SK-N-SH (cell line): ENCODE measurements at regions not wholly inside any gene's neighbourhood (a gene's known extent, or its start where the extent isn't known, plus 50 kb on each side); places are given as distances from the start of the nearest gene placed in this dataset.
"Not testable (repeated sequence)": the region's sequence is repeated elsewhere in the genome, so short reads cannot be mapped to it uniquely, and the experiment has no call there.

Experiments used
- CTCF ChIA-PET: fragments of 300-600, 350-600 bp; formaldehyde crosslinking; extraction: SDS; loops from one replicate; lab custom pipeline; 2021; lab: Yijun Ruan, JAX
- POLR2A ChIA-PET: fragments of 350-600 bp; sonication (Branson Sonifier 250); formaldehyde crosslinking; extraction: SDS; loops from one replicate; lab custom pipeline; 2020; ENCODE audit warnings: antibody characterized with exemption, inconsistent platforms; lab: Yijun Ruan, JAX
- DNase-seq: peaks from one replicate; pipeline ENCODE4 v3.0.0; 2012
- H2AFZ ChIP-seq: fragments of 200-600 bp; sonication (generic); 2 replicates; pipeline ENCODE4 v1.8.1; 2016; ENCODE audit warnings: antibody characterized with exemption, mild to moderate bottlenecking, low read depth
- H3F3A ChIP-seq: fragments of 200-600 bp; sonication (generic); replicated peaks from 2 replicates; pipeline ENCODE3; 2016; ENCODE audit warnings: antibody characterized with exemption, mild to moderate bottlenecking; ENCODE audit not compliant: insufficient read depth
- H3K27ac ChIP-seq, 2 experiments: fragments of 200-500 bp in 1 of 2; fragments of 200-600 bp in 1 of 2; sonication (Bioruptor generic) in 1 of 2; sonication (generic), shearing (Covaris generic) in 1 of 2; 2 replicates each; pipeline versions ENCODE4 v1.5.1 to v1.6.1; 2014 to 2016; ENCODE audit warnings: low read depth in 2 of 2, inconsistent platforms in 1 of 2, low read length in 1 of 2, mild to moderate bottlenecking in 1 of 2, mixed read lengths in 1 of 2
- H3K27me3 ChIP-seq: fragments of 200-600 bp; sonication (generic), shearing (Covaris generic); 2 replicates; pipeline ENCODE4 v1.6.1; 2016; ENCODE audit warnings: mixed run types; ENCODE audit not compliant: insufficient read depth
- H3K36me3 ChIP-seq, 2 experiments: fragments of 200-500 bp in 1 of 2; fragments of 200-600 bp in 1 of 2; sonication (Bioruptor generic) in 1 of 2; sonication (generic) in 1 of 2; replicated peaks in 1 of 2; 2 replicates each; pipeline versions ENCODE3 to v1.5.1; 2014 to 2016; ENCODE audit warnings: low read length in 1 of 2, mild to moderate bottlenecking in 1 of 2; ENCODE audit not compliant: insufficient read depth in 2 of 2, control insufficient read depth in 1 of 2
- H3K4me1 ChIP-seq, 2 experiments: fragments of 200-500 bp in 1 of 2; fragments of 200-600 bp in 1 of 2; sonication (Bioruptor generic) in 1 of 2; sonication (generic), shearing (Covaris generic) in 1 of 2; 2 replicates each; pipeline versions ENCODE4 v1.5.1 to v1.6.1; 2014 to 2016; ENCODE audit warnings: low read depth in 1 of 2, low read length in 1 of 2, mixed run types in 1 of 2; ENCODE audit not compliant: insufficient read depth in 2 of 2, control insufficient read depth in 1 of 2
- H3K4me2 ChIP-seq: fragments of 200-600 bp; sonication (generic), shearing (Covaris generic); 2 replicates; pipeline ENCODE4 v1.6.1; 2017; ENCODE audit warnings: mixed run types
- H3K4me3 ChIP-seq, 2 experiments: fragments of 200-500 bp in 1 of 2; fragments of 200-600 bp in 1 of 2; sonication (Bioruptor generic) in 1 of 2; sonication (generic), shearing (Covaris generic) in 1 of 2; 2 replicates each; pipeline versions ENCODE4 v1.5.1 to v1.8.1; 2014 to 2016; ENCODE audit warnings: low read depth in 2 of 2, inconsistent platforms in 1 of 2, low read length in 1 of 2, mild to moderate bottlenecking in 1 of 2, mixed read lengths in 1 of 2, moderate library complexity in 1 of 2
- H3K79me2 ChIP-seq: fragments of 200-600 bp; sonication (generic); 2 replicates; pipeline ENCODE4 v1.8.1; 2017; ENCODE audit warnings: mild to moderate bottlenecking; ENCODE audit not compliant: insufficient read depth
- H3K9ac ChIP-seq: fragments of 200-600 bp; sonication (generic); 2 replicates; pipeline ENCODE4 v1.6.1; 2017; ENCODE audit warnings: mixed run types
- H3K9me2 ChIP-seq: fragments of 200-600 bp; sonication (generic); 2 replicates; pipeline ENCODE4 v1.6.1; 2017; ENCODE audit warnings: mixed run types
- H3K9me3 ChIP-seq: fragments of 200-600 bp; sonication (generic); 2 replicates; pipeline ENCODE4 v1.6.1; 2017; ENCODE audit warnings: mixed run types, mild to moderate bottlenecking, moderate library complexity
- H4K20me1 ChIP-seq: fragments of 200-600 bp; sonication (generic); 2 replicates; pipeline ENCODE4 v1.6.1; 2017; ENCODE audit warnings: mild to moderate bottlenecking, mixed run types; ENCODE audit not compliant: insufficient read depth
- EZH2phosphoT487 ChIP-seq: fragments of 200-600 bp; sonication (generic); IDR thresholded peaks from 2 replicates; pipeline ENCODE4 v1.6.1; 2017; ENCODE audit warnings: low read depth, mixed run types, mild to moderate bottlenecking, antibody characterized with exemption, moderate library complexity, borderline replicate concordance
- FOSL2 ChIP-seq: IDR thresholded peaks from 2 replicates; pipeline ENCODE4 v1.4.0; 2012; ENCODE audit warnings: low read depth, mild to moderate bottlenecking, moderate library complexity, borderline replicate concordance
- FOXM1 ChIP-seq: IDR thresholded peaks from 2 replicates; pipeline ENCODE4 v1.4.0; 2012; ENCODE audit warnings: low read depth, mild to moderate bottlenecking
- POLR2AphosphoS5 ChIP-seq: IDR thresholded peaks from 2 replicates; pipeline ENCODE4 v1.6.1; 2012; ENCODE audit warnings: low read depth, low read length
- RCOR1 ChIP-seq: fragments of 150-350 bp; IDR thresholded peaks from 2 replicates; pipeline ENCODE4 v1.6.1; 2017; ENCODE audit warnings: antibody characterized with exemption, low read length
- RFX5 ChIP-seq: IDR thresholded peaks from 2 replicates; pipeline ENCODE4 v1.6.1; 2012; ENCODE audit warnings: mild to moderate bottlenecking, improper control_type of control experiment, low read length
- TCF12 ChIP-seq: IDR thresholded peaks from 2 replicates; pipeline ENCODE4 v1.4.0; 2012
- WGBS: methylation state at CpG from one replicate; pipeline ENCODE4 v1.1.6; 2017; ENCODE audit warnings: low lambda C conversion rate; 5-methylcytosine and 5-hydroxymethylcytosine counted together
- TF ChIP-seq, protein P1 (sequence below): IDR thresholded peaks from 2 replicates; pipeline ENCODE4 v1.6.1; 2012; ENCODE audit warnings: mild to moderate bottlenecking, low read depth, low read length, moderate library complexity
- TF ChIP-seq, protein P2 (sequence below): fragments of 150-350 bp; IDR thresholded peaks from 2 replicates; pipeline ENCODE4 v1.6.1; 2016; ENCODE audit warnings: mild to moderate bottlenecking, low read depth, low read length
- TF ChIP-seq, protein P3 (sequence below): fragments of 200-600 bp; sonication (generic); IDR thresholded peaks from 2 replicates; pipeline ENCODE4 v1.6.1; 2017; ENCODE audit warnings: antibody characterized with exemption, mild to moderate bottlenecking, moderate library complexity
- TF ChIP-seq, protein P4 (sequence below): IDR thresholded peaks from 2 replicates; pipeline ENCODE4; 2012

DNA sequence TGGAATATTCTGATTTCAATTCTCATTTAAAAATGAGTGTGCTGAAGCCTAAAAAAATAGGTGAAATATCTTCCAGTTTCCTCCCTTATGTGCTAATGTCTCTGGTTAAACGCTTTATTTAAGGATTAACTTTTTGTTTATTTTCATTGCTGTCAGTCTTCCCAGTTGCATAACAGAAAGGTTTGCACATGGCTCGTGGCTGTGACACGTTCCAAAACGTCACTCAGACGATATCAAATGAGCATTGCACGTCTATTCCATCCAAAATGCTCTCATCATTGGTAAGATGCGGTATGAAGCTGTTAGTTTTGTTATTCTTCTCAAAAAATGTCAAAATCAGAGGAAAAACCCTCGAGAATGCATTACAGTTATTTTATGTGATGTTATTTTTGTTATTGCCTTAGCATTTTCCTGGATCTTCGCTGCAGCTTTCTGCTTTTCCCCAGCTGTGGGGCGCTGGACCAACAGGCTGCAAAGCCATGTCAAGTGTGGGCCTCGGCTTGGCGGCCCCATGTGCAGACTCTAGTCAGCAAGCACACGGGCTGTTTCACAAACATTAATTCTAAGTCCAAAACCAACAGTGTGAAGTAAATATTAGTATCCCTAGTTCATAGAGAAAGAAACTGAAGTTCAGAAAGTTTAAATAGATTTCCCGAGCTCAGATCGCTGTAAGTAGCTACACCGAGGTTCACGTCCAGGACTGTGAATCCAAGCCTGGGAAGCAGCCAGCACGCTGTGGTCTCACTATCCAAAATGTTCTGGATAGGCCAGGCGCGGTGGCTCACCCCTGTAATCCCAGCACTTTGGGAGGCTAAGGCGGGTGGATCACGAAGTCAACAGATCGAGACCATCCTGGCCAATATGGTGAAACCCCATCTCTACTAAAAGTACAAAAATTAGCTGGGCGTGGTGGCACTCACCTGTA is 793.4 kb upstream of the FRG1 start:
- no peak overlapping the region for H3K4me2 ChIP-seq
- POLR2A ChIA-PET, result no interaction called here

GRCh38 chr4:189155083-189155482 is 785.6 kb upstream of the FRG1 start:
- POLR2A ChIA-PET, H2AFZ ChIP-seq, H3K4me1 ChIP-seq, H3K9me3 ChIP-seq, H3K27ac ChIP-seq, CTCF ChIA-PET, H3F3A ChIP-seq, H3K9ac ChIP-seq, H4K20me1 ChIP-seq, H3K4me3 ChIP-seq, H3K27me3 ChIP-seq, DNase-seq, H3K9me2 ChIP-seq, H3K79me2 ChIP-seq, H3K36me3 ChIP-seq, H3K4me2 ChIP-seq: not testable (repeated sequence)
- 22% methylated on average over 3 of the region's 13 CpGs for WGBS

More for the DNA sequence above, 793.4 kb upstream of the FRG1 start:
- Histone ChIP-seq H3K4me3 (no peak overlapping the region), H3K9me3 (no peaks in the 10 kb centered on the region), H3K79me2 (no peaks in the 10 kb centered on the region), H2AFZ (no peak overlapping the region), H3K4me1 (no peaks in the 10 kb centered on the region), H3F3A (no peaks in the 10 kb centered on the region), H3K36me3 (no peaks in the 10 kb centered on the region), H3K27ac (no peak overlapping the region), H3K27me3 (no peaks in the 10 kb centered on the region), H3K9ac (no peak overlapping the region), H3K9me2 (no peaks in the 10 kb centered on the region), H4K20me1 (no peaks in the 10 kb centered on the region)
- TF ChIP-seq, protein P1, sequence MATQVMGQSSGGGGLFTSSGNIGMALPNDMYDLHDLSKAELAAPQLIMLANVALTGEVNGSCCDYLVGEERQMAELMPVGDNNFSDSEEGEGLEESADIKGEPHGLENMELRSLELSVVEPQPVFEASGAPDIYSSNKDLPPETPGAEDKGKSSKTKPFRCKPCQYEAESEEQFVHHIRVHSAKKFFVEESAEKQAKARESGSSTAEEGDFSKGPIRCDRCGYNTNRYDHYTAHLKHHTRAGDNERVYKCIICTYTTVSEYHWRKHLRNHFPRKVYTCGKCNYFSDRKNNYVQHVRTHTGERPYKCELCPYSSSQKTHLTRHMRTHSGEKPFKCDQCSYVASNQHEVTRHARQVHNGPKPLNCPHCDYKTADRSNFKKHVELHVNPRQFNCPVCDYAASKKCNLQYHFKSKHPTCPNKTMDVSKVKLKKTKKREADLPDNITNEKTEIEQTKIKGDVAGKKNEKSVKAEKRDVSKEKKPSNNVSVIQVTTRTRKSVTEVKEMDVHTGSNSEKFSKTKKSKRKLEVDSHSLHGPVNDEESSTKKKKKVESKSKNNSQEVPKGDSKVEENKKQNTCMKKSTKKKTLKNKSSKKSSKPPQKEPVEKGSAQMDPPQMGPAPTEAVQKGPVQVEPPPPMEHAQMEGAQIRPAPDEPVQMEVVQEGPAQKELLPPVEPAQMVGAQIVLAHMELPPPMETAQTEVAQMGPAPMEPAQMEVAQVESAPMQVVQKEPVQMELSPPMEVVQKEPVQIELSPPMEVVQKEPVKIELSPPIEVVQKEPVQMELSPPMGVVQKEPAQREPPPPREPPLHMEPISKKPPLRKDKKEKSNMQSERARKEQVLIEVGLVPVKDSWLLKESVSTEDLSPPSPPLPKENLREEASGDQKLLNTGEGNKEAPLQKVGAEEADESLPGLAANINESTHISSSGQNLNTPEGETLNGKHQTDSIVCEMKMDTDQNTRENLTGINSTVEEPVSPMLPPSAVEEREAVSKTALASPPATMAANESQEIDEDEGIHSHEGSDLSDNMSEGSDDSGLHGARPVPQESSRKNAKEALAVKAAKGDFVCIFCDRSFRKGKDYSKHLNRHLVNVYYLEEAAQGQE, result no peak
- no peak for TF ChIP-seq RCOR1
- no peak for TF ChIP-seq POLR2AphosphoS5
- no peak for TF ChIP-seq FOSL2
- TF ChIP-seq EZH2phosphoT487, result no peak
- no peak for TF ChIP-seq TCF12
- TF ChIP-seq FOXM1, result no peak
- TF ChIP-seq, protein P2, sequence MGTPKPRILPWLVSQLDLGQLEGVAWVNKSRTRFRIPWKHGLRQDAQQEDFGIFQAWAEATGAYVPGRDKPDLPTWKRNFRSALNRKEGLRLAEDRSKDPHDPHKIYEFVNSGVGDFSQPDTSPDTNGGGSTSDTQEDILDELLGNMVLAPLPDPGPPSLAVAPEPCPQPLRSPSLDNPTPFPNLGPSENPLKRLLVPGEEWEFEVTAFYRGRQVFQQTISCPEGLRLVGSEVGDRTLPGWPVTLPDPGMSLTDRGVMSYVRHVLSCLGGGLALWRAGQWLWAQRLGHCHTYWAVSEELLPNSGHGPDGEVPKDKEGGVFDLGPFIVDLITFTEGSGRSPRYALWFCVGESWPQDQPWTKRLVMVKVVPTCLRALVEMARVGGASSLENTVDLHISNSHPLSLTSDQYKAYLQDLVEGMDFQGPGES, result no peak
- no peak for TF ChIP-seq RFX5
- TF ChIP-seq, protein P3, sequence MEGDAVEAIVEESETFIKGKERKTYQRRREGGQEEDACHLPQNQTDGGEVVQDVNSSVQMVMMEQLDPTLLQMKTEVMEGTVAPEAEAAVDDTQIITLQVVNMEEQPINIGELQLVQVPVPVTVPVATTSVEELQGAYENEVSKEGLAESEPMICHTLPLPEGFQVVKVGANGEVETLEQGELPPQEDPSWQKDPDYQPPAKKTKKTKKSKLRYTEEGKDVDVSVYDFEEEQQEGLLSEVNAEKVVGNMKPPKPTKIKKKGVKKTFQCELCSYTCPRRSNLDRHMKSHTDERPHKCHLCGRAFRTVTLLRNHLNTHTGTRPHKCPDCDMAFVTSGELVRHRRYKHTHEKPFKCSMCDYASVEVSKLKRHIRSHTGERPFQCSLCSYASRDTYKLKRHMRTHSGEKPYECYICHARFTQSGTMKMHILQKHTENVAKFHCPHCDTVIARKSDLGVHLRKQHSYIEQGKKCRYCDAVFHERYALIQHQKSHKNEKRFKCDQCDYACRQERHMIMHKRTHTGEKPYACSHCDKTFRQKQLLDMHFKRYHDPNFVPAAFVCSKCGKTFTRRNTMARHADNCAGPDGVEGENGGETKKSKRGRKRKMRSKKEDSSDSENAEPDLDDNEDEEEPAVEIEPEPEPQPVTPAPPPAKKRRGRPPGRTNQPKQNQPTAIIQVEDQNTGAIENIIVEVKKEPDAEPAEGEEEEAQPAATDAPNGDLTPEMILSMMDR, result no peak
- TF ChIP-seq, protein P4, sequence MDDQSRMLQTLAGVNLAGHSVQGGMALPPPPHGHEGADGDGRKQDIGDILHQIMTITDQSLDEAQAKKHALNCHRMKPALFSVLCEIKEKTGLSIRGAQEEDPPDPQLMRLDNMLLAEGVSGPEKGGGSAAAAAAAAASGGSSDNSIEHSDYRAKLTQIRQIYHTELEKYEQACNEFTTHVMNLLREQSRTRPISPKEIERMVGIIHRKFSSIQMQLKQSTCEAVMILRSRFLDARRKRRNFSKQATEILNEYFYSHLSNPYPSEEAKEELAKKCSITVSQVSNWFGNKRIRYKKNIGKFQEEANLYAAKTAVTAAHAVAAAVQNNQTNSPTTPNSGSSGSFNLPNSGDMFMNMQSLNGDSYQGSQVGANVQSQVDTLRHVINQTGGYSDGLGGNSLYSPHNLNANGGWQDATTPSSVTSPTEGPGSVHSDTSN, result no peak
- WGBS, result 42% methylated on average over 24 of the region's 24 CpGs
- DNase-seq, result no peak
- CTCF ChIA-PET, result interaction anchor here (1.6 kb wide), 1 partner anchor 15 kb away, joined by 3 read pairs; no protein-coding TSS in a partner anchor
